ENCODE measurements at regions not wholly inside any gene's neighbourhood (a gene's known extent, or its start where the extent isn't known, plus 50 kb on each side); places are given as distances from the start of the nearest gene placed in this dataset.

DNA sequence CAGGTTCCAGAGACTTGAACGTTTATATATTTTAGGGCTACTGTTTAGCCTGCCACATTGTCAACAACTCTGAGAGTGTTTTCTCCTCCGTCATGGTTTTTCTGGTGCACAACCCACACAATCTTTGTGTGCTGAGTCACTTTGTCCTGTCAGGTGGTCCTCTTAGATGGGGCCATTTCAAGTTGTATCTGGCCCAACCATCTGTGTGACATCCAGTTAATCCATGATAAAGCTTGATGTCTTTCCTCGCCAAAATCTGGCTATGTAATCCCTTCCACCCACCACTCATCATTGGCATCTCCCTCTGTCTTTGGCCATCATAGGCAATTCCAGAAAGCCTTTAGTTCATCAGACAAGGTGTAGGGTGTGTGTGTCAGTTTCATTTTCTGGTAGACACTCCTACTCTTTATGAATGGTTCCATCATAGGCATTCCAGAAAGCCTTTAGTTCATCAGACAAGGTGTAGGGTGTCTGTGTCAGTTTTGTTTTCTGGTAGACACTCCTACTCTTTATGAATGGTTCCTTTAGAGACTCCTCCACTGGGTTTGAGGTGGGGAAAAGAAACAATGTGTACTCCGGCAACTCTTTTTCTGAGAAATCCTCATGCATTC is 282.0 kb upstream of the ACTBL2 start:
- Histone ChIP-seq H3K36me3 (no peaks in the 10 kb centered on the region), H3K27me3 (no peaks in the 10 kb centered on the region), H3K27ac (no peak overlapping the region), H3K4me3 (no peak overlapping the region), H3K4me1 (no peaks in the 10 kb centered on the region), H3K9me3 (no peaks in the 10 kb centered on the region)
- DNase-seq (no peak), ATAC-seq (ENCODE audit: low FRiP score in 2 of 2) (no peak)
- TF ChIP-seq POLR2A (IDR thresholded peaks at IDR 0.05) (no peak), POLR2AphosphoS5 (IDR thresholded peaks at IDR 0.05) (no peak)
- 87 to 88% methylated on average over 4 of the region's 4 CpGs for WGBS, 2 donors

- Histone ChIP-seq H3K9me3 (no peaks in the 10 kb centered on the region), H3K4me1 (no peaks in the 10 kb centered on the region), H3K36me3 (no peaks in the 10 kb centered on the region), H3K27me3 (no peaks in the 10 kb centered on the region), H3K4me3 (no peak overlapping the region), H3K27ac (no peak overlapping the region)
- TF ChIP-seq POLR2AphosphoS5 (IDR thresholded peaks at IDR 0.05) (no peak), EP300 (IDR thresholded peaks at IDR 0.05) (no peak), POLR2A (IDR thresholded peaks at IDR 0.05) (no peak)
- TF ChIP-seq, protein P1, sequence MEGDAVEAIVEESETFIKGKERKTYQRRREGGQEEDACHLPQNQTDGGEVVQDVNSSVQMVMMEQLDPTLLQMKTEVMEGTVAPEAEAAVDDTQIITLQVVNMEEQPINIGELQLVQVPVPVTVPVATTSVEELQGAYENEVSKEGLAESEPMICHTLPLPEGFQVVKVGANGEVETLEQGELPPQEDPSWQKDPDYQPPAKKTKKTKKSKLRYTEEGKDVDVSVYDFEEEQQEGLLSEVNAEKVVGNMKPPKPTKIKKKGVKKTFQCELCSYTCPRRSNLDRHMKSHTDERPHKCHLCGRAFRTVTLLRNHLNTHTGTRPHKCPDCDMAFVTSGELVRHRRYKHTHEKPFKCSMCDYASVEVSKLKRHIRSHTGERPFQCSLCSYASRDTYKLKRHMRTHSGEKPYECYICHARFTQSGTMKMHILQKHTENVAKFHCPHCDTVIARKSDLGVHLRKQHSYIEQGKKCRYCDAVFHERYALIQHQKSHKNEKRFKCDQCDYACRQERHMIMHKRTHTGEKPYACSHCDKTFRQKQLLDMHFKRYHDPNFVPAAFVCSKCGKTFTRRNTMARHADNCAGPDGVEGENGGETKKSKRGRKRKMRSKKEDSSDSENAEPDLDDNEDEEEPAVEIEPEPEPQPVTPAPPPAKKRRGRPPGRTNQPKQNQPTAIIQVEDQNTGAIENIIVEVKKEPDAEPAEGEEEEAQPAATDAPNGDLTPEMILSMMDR (IDR thresholded peaks at IDR 0.05) = no peak
- ATAC-seq (ENCODE audit: low FRiP score in 2 of 2) (no peak), DNase-seq (peak in 1 of 2 donors; percentile 47)
- 88 to 95% methylated on average over 10 to 11 of the region's 11 CpGs for WGBS, 2 donors
Observed at GRCh38 chr5:57761513-57761912, 278.9 kb upstream of the ACTBL2 start.

DNA sequence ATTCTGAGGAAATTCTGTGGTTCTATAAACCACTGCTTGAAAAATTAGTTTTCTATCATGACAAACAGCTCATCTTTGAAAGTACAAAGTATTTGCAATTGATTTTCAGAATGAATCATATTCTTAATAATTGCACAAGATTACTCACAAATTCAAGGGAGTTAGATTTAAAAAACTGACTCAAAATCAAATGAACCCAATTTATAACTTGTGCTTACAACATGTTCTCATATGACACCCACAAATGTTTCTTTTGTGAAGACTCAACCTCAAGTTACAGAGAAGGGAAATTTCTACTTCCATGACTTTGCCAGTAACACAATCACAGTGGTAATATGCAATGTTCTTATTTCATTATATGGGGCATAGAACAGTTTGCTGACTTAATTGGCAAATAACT is 272.0 kb upstream of the ACTBL2 start:
- ATAC-seq (ENCODE audit: low FRiP score in 2 of 2) = no peak
- H3K4me1 ChIP-seq = no peaks in the 10 kb centered on the region
- no peaks in the 10 kb centered on the region for H3K36me3 ChIP-seq
- H3K27me3 ChIP-seq = no peaks in the 10 kb centered on the region
- no peaks in the 10 kb centered on the region for H3K9me3 ChIP-seq
- no peak for DNase-seq
- H3K4me3 ChIP-seq = no peak overlapping the region
- no peak overlapping the region for H3K27ac ChIP-seq
- TF ChIP-seq POLR2AphosphoS5 (IDR thresholded peaks at IDR 0.05) (no peak), EP300 (IDR thresholded peaks at IDR 0.05) (no peak), POLR2A (IDR thresholded peaks at IDR 0.05) (no peak)

GRCh38 chr5:57753446-57753845 is 270.8 kb upstream of the ACTBL2 start:
- H3K4me1 ChIP-seq = no peaks in the 10 kb centered on the region
- DNase-seq = no peak
- WGBS, 2 donors = 85% methylated on average over 1 of the region's 1 CpG
- H3K27ac ChIP-seq = no peak overlapping the region
- H3K36me3 ChIP-seq = no peaks in the 10 kb centered on the region
- TF ChIP-seq POLR2A (IDR thresholded peaks at IDR 0.05) (no peak), POLR2AphosphoS5 (IDR thresholded peaks at IDR 0.05) (no peak), EP300 (IDR thresholded peaks at IDR 0.05) (no peak)
- TF ChIP-seq, protein P1 (IDR thresholded peaks at IDR 0.05) = no peak
- H3K4me3 ChIP-seq = no peak overlapping the region
- no peak for ATAC-seq (ENCODE audit: low FRiP score in 2 of 2)
- no peaks in the 10 kb centered on the region for H3K27me3 ChIP-seq
- H3K9me3 ChIP-seq = no peaks in the 10 kb centered on the region

DNA sequence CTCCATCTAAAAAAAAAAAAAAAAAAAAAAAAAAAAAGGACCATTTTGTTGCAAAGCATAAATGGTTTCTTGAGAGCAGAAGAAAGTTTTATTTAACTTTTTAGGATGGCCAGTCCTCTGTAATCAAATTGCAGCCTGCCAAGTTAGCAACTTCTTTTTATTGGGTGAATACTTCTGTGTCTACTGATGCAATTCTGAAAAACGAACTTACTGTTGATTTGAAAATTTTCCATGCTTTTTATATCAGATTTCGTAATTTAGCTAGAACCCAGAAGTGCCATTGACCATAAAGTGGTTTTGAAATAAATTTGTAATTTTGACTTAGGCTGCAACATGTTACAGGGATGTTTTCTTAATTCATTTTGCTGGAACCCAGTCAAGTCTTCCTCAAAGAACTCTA is 269.1 kb upstream of the ACTBL2 start:
- TF ChIP-seq EP300 (IDR thresholded peaks at IDR 0.05) = no peak
- TF ChIP-seq, protein P1 (IDR thresholded peaks at IDR 0.05) = no peak
- TF ChIP-seq POLR2AphosphoS5 (IDR thresholded peaks at IDR 0.05) = no peak
- no peak for TF ChIP-seq POLR2A (IDR thresholded peaks at IDR 0.05)
- DNase-seq (no peak), ATAC-seq (ENCODE audit: low FRiP score in 2 of 2) (no peak)
- Histone ChIP-seq H3K9me3 (no peaks in the 10 kb centered on the region), H3K36me3 (no peaks in the 10 kb centered on the region), H3K4me1 (no peaks in the 10 kb centered on the region), H3K27me3 (no peaks in the 10 kb centered on the region), H3K4me3 (no peak overlapping the region), H3K27ac (no peak overlapping the region)
- WGBS, 2 donors = 29 to 31% methylated on average over 2 of the region's 2 CpGs

DNA sequence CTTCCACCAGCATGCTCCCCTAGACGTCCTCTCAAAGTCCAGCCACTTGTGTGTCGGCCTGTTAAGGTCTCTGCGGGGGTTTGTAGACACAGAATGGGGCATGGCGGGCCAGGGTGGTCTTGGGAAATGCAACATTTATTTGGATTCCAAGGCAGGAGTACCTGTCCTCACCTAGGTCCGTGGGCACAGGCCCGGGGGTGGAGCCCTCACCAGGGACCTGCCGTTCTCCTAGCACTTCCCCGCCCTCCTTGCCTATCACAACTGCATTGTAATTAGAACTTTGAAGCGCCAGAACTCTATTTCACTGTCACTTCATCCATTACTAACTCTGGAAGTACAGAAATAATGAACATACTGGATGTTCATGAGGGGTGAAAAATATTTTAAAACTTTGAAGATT is 268.3 kb upstream of the ACTBL2 start:
- no peak for ATAC-seq (ENCODE audit: low FRiP score in 2 of 2)
- 89 to 91% methylated on average over 8 to 9 of the region's 9 CpGs for WGBS, 2 donors
- no peaks in the 10 kb centered on the region for H3K4me1 ChIP-seq
- H3K27me3 ChIP-seq = no peaks in the 10 kb centered on the region
- no peak for TF ChIP-seq POLR2A (IDR thresholded peaks at IDR 0.05)
- TF ChIP-seq EP300 (IDR thresholded peaks at IDR 0.05) = no peak
- TF ChIP-seq POLR2AphosphoS5 (IDR thresholded peaks at IDR 0.05) = no peak
- TF ChIP-seq, protein P1 (IDR thresholded peaks at IDR 0.05) = no peak
- H3K36me3 ChIP-seq = no peaks in the 10 kb centered on the region
- H3K4me3 ChIP-seq = no peak overlapping the region
- DNase-seq = peak in 1 of 2 donors; percentile 69
- no peak overlapping the region for H3K27ac ChIP-seq
- H3K9me3 ChIP-seq = no peaks in the 10 kb centered on the region
